GM12892 (cell line): ENCODE measurements at regions not wholly inside any gene's neighbourhood (a gene's known extent, or its start where the extent isn't known, plus 50 kb on each side); places are given as distances from the start of the nearest gene placed in this dataset.

Source experiments
- DNase-seq: peaks from one replicate; pipeline ENCODE4 v3.0.0; 2011; ENCODE audit not compliant: insufficient read length
- FAIRE-seq: peaks from 2 replicates; lab custom pipeline; 2011; peaks lifted over from hg19 to GRCh38; lab: Jason Lieb, UNC
- POLR2A ChIP-seq: IDR thresholded peaks from 2 replicates; pipeline ENCODE4 v1.6.1; 2011; ENCODE audit warnings: low read depth, low read length, control low read depth
- POLR2AphosphoS5 ChIP-seq: IDR thresholded peaks from 2 replicates; pipeline ENCODE4 v1.6.1; 2011; ENCODE audit warnings: low read depth, low read length, control low read depth
- TAF1 ChIP-seq: IDR thresholded peaks from 2 replicates; pipeline ENCODE4 v1.6.1; 2011; ENCODE audit warnings: low read depth, mild to moderate bottlenecking, control low read depth, low read length, borderline replicate concordance

- DNase-seq = no peak
- no peak for TF ChIP-seq POLR2A
- no peak for TF ChIP-seq TAF1
- no peak for TF ChIP-seq POLR2AphosphoS5
- no peak for FAIRE-seq
These were observed 452.6 kb downstream of the GALC start for GRCh38 chr14:87540339-87540738.

- no peak for FAIRE-seq
- DNase-seq = no peak
- TF ChIP-seq TAF1 = no peak
- TF ChIP-seq POLR2AphosphoS5 = no peak
- no peak for TF ChIP-seq POLR2A
These were observed 463.9 kb downstream of the GALC start for GRCh38 chr14:87529081-87529480.

- TF ChIP-seq POLR2AphosphoS5 (no peak), POLR2A (no peak), TAF1 (no peak)
- FAIRE-seq (no peak), DNase-seq (no peak)
These were observed 466.3 kb downstream of the GALC start for GRCh38 chr14:87526731-87527130.

- no peak for TF ChIP-seq POLR2A
- TF ChIP-seq POLR2AphosphoS5 = no peak
- TF ChIP-seq TAF1 = no peak
- FAIRE-seq (no peak), DNase-seq (no peak)
These were observed 469.0 kb downstream of the GALC start for GRCh38 chr14:87524011-87524410.

DNA sequence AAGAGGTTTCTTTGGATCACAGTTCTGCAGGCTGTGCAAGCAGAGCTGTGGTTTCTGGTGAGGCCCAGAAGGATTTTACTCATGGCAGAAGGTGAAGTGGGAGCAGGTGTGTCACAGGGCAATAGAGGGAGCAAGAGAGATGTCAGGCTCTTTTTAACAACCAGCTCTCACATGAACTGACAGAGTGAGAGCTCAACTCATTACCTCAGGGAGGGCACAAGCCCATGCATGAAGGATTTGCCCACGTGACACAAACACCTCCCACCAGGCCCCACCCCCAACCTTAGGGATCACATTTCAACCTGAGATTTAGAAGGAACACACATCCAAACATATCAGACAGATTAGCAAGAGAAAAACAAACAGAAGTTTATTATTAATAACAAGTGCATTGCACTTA is 470.4 kb downstream of the GALC start:
- no peak for DNase-seq
- TF ChIP-seq TAF1 (no peak), POLR2AphosphoS5 (no peak), POLR2A (no peak)
- no peak for FAIRE-seq

GRCh38 chr14:87508333-87508732 is 484.6 kb downstream of the GALC start:
- no peak for FAIRE-seq
- DNase-seq = no peak
- TF ChIP-seq TAF1 (no peak), POLR2A (no peak), POLR2AphosphoS5 (no peak)

GRCh38 chr14:87503711-87504110 is 489.3 kb downstream of the GALC start:
- FAIRE-seq = no peak
- TF ChIP-seq POLR2AphosphoS5 (no peak), POLR2A (no peak), TAF1 (no peak)
- DNase-seq = no peak

- FAIRE-seq (no peak), DNase-seq (no peak)
- no peak for TF ChIP-seq POLR2AphosphoS5
- no peak for TF ChIP-seq TAF1
- TF ChIP-seq POLR2A = no peak
These were observed 495.7 kb downstream of the GALC start for GRCh38 chr14:87497301-87497700.

GRCh38 chr14:87494010-87494409 is 499.0 kb downstream of the GALC start:
- no peak for FAIRE-seq
- DNase-seq = no peak
- no peak for TF ChIP-seq TAF1
- TF ChIP-seq POLR2AphosphoS5 = no peak
- TF ChIP-seq POLR2A = no peak

DNA sequence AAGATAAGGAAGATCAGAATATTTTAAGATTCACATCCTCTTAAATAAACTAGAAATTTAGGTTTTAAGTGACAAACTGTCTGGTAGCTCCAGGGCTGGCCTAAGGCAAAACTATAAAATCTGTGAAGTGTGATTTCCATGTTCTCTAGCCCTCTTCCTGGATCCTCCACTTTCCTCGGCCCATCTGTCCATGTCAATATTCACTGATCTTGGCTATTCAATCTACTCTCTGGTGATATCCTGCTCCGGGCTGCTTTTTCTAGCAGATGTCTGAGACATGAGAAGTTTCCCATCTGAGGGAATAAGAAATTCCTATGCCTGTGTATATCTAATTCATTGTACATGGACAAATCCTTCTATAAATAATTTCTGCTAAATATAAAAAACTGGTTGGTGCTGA is 500.4 kb downstream of the GALC start:
- FAIRE-seq (no peak), DNase-seq (no peak)
- no peak for TF ChIP-seq POLR2AphosphoS5
- no peak for TF ChIP-seq TAF1
- TF ChIP-seq POLR2A = no peak

GRCh38 chr14:87491816-87492215 is 501.2 kb downstream of the GALC start:
- TF ChIP-seq POLR2AphosphoS5 (no peak), TAF1 (no peak), POLR2A (no peak)
- DNase-seq (no peak), FAIRE-seq (no peak)

GRCh38 chr14:87489196-87489819 is 503.7 kb downstream of the GALC start:
- TF ChIP-seq POLR2AphosphoS5 (no peak), TAF1 (no peak), POLR2A (no peak)
- DNase-seq (no peak), FAIRE-seq (no peak)
